ENCODE measurements at regions not wholly inside any gene's neighbourhood (a gene's known extent, or its start where the extent isn't known, plus 50 kb on each side); places are given as distances from the start of the nearest gene placed in this dataset.

DNA sequence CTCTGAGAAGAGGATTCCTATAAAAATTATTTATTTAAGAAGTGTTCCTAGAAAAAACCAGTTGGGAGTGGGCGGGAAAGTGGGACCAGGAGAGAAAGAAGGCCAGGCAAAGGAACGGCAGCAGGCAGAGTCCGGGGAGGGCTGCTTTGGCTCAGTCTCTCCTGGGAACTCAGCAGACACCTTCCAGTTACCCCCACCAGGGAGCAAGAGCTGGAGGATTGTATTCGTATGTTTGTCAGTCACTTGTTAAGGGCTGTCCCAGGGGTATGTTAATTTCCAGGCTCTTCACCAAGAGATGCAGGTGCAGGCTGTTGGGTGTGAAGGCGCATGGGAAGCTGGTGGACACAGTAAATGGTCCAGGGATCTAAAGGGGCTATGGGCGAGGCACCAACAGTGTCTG, 53.0 kb upstream of the CHD6 start:
- no peak for DNase-seq

DNA sequence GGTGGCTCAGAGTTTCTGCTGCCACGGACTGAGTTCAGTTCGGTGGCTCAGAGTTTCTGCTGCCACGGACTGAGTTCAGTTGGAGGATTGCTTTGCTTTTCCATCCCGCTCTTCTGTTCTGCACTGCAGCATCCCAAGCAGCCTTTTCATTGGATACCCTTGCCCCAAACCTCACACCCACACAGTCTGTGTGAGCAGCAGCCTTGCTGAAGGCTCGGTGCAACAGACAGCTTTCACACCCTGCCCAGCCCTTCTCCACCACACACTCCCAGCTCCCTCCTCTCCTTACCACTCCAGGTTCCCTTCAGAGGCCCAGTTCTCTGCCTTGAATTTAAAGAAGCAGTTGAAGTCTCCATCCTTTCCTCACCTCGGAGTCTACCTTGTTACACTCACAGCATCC, 52.5 kb upstream of the CHD6 start:
- DNase-seq = no peak

- DNase-seq = no peak
These were observed 51.6 kb upstream of the CHD6 start for GRCh38 chr20:41669708-41670263.

GRCh38 chr20:41668057-41668749, 50.0 kb upstream of the CHD6 start:
- no peak for DNase-seq
